IgD-negative memory B cell (primary cell): ENCODE measurements at regions not wholly inside any gene's neighbourhood (a gene's known extent, or its start where the extent isn't known, plus 50 kb on each side); places are given as distances from the start of the nearest gene placed in this dataset.

Experiments used
- H3K27ac Mint-ChIP-seq, 3 donors: one replicate each; pipeline ENCODE4 v1.8.0; 2020 to 2022; ENCODE audit warnings: mild to moderate bottlenecking in 3 of 3, mixed read lengths in 3 of 3, moderate library complexity in 1 of 3
- H3K27me3 Mint-ChIP-seq: one replicate; pipeline ENCODE4 v1.8.0; 2021; ENCODE audit warnings: mixed read lengths
- H3K36me3 Mint-ChIP-seq: one replicate; pipeline ENCODE4 v1.8.0; 2020; ENCODE audit warnings: mild to moderate bottlenecking, mixed read lengths
- H3K4me1 Mint-ChIP-seq, 3 donors: one replicate each; pipeline ENCODE4 v1.8.0; 2020 to 2022; ENCODE audit warnings: mixed read lengths in 3 of 3, mild to moderate bottlenecking in 1 of 3
- H3K4me3 Mint-ChIP-seq, 4 donors: one replicate each; pipeline ENCODE4 v1.8.0; 2020 to 2022; ENCODE audit warnings: mild to moderate bottlenecking in 4 of 4, mixed read lengths in 4 of 4, moderate library complexity in 3 of 4
- H3K9me3 Mint-ChIP-seq, 3 donors: one replicate each; pipeline ENCODE4 v1.8.0; 2020 to 2021; ENCODE audit warnings: mixed read lengths in 3 of 3, mild to moderate bottlenecking in 1 of 3

DNA sequence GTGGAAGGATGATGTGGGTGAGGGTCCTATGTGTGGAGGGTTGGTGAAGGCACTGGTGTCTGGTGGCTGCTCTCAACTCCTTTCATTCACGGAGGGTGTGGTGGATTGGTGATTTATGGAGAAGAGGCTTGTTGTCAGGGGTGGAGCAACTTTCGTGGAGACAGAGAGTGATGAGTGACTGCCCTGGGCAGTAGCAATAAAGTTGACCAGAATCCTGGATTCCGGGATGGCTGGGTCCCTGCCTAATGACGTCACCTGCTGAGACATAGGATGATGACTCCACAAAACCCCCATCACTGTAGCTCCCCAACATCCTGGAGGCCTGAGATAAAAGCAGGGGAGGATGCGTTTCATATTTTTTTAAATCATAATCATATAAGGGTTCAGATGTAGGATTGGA, 193.0 kb downstream of the ACKR3 start:
- H3K9me3 Mint-ChIP-seq = peaks cover 0 to 9% (median 7%) of the 10 kb centered on the region in 3 donors
- peaks cover 4% of the 10 kb centered on the region for H3K27me3 Mint-ChIP-seq
- H3K36me3 Mint-ChIP-seq = no peaks in the 10 kb centered on the region
- no peak overlapping the region for H3K27ac Mint-ChIP-seq
- H3K4me1 Mint-ChIP-seq = no peaks in the 10 kb centered on the region
- no peak overlapping the region for H3K4me3 Mint-ChIP-seq

DNA sequence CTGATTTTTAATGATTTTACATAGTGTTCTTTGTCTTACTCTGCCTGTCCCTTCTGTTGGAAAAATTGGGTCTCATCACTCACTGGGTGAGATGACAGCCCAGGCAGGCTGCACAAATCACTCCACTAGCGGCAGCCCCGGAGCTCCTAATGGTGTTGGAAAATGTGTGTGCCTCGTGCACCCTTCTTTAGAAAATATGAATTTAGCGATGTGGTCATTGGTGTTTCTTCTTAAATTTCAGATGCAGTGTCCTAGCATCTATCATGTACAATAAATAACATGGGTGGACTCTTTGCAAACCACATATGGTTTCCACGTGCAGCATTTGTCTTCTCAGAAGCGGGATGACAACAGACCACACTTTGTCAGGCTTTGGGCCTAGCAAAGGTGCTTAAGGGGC, 194.2 kb downstream of the ACKR3 start:
- no peak overlapping the region for H3K4me3 Mint-ChIP-seq
- H3K4me1 Mint-ChIP-seq = no peaks in the 10 kb centered on the region
- H3K27ac Mint-ChIP-seq = no peak overlapping the region
- H3K9me3 Mint-ChIP-seq = peaks cover 0 to 9% (median 7%) of the 10 kb centered on the region in 3 donors
- H3K27me3 Mint-ChIP-seq = peaks cover 2% of the 10 kb centered on the region
- H3K36me3 Mint-ChIP-seq = no peaks in the 10 kb centered on the region

DNA sequence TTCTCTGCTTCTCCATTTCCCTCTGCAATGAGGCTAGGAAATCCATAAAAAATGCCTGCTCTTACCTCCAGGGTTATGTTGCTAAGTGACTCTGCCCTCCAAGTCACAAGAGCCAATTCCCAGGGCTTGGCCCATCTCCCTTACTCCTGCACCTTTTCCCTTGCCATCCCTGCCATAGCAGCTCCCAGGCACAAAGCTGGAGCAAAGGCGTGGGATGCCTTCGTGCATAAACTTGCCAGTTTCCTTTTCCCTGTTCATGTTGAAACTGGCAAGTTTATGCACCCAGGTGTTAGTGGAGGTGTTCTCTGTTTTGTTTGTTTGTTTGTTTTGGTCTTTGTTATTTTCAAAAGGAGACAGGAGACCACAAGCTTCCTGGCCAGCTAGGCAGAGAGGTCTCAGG, 195.1 kb downstream of the ACKR3 start:
- Mint-ChIP-seq H3K4me3 (no peak overlapping the region), H3K36me3 (no peaks in the 10 kb centered on the region), H3K27ac (peak overlapping the region in 1 of 3 donors; percentile 76), H3K27me3 (peaks cover 5% of the 10 kb centered on the region), H3K9me3 (peaks cover 0 to 9% (median 7%) of the 10 kb centered on the region in 3 donors), H3K4me1 (no peaks in the 10 kb centered on the region)

DNA sequence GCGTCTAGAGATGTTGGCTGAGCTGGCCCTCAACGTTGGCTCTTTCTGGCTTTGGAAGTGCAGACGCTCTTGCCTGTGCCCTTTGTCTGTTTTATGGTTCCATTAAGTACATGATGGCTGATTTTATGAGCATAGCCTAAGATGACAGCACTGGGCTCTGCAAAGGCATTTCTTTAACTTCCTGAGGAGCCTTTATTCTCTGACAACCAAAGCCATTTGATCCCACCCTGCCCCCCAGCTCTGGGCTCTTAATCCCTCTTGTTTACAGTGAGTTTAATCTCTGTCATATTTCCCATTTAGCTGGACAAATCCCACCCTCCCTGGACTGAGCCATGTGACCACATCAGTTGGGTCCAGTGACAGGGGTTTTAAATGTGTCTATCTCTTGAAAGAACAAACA, 195.9 kb downstream of the ACKR3 start:
- H3K4me1 Mint-ChIP-seq = no peaks in the 10 kb centered on the region
- H3K9me3 Mint-ChIP-seq = peaks cover 0 to 7% (median 6%) of the 10 kb centered on the region in 3 donors
- H3K27ac Mint-ChIP-seq = no peak overlapping the region
- H3K4me3 Mint-ChIP-seq = peak overlapping the region in 1 of 4 donors; percentile 77
- no peaks in the 10 kb centered on the region for H3K36me3 Mint-ChIP-seq
- H3K27me3 Mint-ChIP-seq = peaks cover 4% of the 10 kb centered on the region

DNA sequence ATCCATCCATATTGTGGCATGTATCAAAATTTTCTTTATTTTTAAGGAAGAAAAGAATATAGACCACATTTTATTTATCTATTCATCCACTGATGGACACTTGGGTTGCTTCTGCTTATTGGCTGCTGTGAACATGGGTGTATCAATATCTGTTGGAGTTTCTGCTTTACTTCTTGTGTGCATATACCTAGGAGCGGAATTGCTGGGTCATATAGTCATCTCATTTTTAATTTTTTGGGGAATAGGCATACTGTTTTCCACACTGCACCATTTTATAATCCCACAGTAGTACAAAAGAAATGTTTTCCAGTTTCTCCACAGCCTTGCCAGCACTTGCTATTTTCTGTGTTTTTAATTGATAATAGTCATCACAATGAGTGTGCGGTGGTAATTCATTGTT, 197.2 kb downstream of the ACKR3 start:
- Mint-ChIP-seq H3K27ac (no peak overlapping the region), H3K36me3 (no peaks in the 10 kb centered on the region), H3K4me3 (no peak overlapping the region), H3K9me3 (peaks cover 0 to 7% (median 6%) of the 10 kb centered on the region in 3 donors), H3K27me3 (peaks cover 4% of the 10 kb centered on the region), H3K4me1 (no peaks in the 10 kb centered on the region)

DNA sequence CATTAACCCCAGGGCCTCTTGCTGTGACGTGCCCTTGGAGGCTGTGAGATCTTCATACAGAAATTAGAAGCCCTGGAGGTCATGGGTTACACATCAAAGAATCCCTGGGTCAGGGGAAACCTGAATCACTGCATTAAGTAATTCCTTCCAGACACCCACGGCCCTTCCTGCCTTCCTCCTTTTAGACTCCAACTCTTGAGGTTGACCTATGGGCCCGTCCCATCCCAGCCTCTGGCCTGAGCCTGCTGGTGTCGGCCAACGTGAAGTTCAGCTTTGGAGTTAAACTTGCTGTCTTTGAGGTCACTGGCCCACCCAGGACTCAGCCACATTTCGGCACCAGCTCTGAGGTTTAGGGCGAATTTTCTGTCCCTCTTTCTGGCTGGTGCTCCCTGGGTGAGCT, 198.3 kb downstream of the ACKR3 start:
- H3K4me1 Mint-ChIP-seq = no peaks in the 10 kb centered on the region
- peaks cover 6% of the 10 kb centered on the region for H3K27me3 Mint-ChIP-seq
- no peak overlapping the region for H3K27ac Mint-ChIP-seq
- H3K4me3 Mint-ChIP-seq = no peak overlapping the region
- H3K36me3 Mint-ChIP-seq = no peaks in the 10 kb centered on the region
- H3K9me3 Mint-ChIP-seq = peaks cover 0 to 7% (median 6%) of the 10 kb centered on the region in 3 donors

DNA sequence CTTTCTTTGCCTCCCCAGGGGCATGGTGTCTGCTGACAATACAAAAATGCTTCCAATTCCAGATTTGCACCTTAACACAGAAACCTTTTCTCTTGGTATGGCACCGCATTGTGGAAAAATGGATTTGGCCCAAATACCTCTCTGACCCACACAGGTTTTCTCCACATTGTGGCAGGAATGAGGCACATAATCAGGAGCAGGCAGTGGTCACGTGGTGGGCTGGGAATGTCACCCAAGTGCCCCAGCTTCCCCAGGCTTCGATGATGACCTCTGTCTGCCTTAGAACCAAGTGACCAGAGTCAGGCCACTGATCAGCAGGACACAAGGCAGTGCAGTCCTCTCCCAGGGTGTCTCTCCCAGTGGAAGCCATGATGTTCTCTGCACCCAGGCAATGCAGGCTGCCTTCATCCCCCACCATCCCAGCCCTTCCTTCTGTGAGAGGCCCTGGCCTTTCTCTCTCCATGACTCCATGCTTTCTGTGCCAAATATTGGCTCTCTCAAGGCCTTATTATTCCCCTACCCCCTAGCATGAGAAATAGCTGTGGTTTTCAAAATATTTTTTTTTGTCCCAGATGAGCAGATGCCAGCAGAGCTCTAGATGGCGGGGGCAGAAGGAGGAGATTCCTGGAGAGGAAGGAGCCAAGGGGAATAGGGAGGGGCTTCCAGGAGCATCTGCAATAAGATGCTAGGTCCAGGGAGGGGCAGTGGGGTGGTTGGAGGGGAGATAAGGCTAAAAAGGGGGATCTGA, 198.9 kb downstream of the ACKR3 start:
- H3K4me3 Mint-ChIP-seq = no peak overlapping the region
- H3K27ac Mint-ChIP-seq = no peak overlapping the region
- no peaks in the 10 kb centered on the region for H3K36me3 Mint-ChIP-seq
- no peaks in the 10 kb centered on the region for H3K4me1 Mint-ChIP-seq
- H3K27me3 Mint-ChIP-seq = peaks cover 6% of the 10 kb centered on the region
- peaks cover 0 to 7% (median 6%) of the 10 kb centered on the region in 3 donors for H3K9me3 Mint-ChIP-seq

DNA sequence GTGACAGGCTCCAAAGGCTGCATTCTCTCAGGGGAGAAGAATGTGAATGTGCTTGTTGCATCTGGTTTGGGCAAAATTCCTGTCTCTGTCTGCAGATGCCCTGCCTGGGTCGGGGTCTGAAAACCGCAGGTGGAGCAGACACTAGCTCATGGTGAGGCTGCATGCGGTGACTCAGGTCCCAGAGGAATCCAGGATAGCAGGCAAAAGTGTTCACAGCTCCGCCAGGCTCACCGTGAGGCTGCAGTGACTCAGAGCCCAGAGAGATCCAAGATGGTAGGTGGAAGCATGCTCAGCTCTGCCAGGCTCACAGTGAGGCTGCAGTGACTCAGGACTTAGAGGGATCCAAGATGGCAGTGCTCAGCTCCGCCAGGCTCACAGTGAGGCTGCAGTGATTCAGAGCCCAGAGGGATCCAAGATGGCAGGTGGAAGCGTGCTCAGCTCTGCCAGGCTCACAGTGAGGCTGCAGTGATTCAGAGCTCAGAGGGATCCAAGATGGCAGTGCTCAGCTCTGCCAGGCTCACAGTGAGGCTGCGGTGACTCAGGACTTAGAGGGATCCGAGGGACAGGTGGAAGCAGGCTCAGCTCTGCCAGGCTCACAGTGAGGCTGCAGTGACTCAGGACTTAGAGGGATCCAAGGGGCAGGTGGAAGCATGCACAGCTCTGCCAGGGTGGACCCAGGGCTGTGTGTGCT, 200.5 kb downstream of the ACKR3 start:
- Mint-ChIP-seq H3K4me3 (no peak overlapping the region), H3K9me3 (peaks cover 0 to 7% (median 6%) of the 10 kb centered on the region in 3 donors), H3K27ac (no peak overlapping the region), H3K4me1 (no peaks in the 10 kb centered on the region), H3K27me3 (peaks cover 6% of the 10 kb centered on the region), H3K36me3 (no peaks in the 10 kb centered on the region)

DNA sequence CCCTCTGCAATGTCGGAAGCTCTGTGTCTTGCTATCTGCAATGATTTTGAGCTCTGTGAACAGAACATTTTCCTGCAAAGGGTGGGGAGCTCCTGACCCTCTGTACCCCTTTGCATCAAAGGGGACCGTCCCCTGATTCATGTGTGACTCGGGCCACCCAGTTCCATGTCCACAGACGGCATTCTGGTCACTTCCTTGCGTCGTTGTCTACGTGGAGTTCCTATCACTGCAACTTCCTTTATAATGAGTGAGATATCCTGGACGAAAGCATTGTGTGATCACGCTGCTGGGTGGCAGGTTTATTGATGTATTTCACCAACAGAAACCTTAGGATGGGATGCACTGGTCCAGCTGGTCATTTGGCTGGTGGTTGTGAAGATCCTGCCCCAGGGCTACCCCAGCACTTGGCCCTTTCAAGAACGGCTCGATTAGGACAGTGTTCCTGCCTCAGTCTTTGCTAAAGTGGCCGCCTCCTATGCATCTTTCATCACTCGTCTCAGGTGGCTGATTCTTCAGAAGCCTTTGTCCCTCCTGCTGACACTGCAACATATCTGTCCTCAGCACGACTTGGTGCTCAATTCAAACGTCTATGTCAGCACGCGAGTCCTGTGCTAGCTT, 202.7 kb downstream of the ACKR3 start:
- H3K4me1 Mint-ChIP-seq = no peaks in the 10 kb centered on the region
- H3K27me3 Mint-ChIP-seq = peaks cover 7% of the 10 kb centered on the region
- no peak overlapping the region for H3K27ac Mint-ChIP-seq
- H3K9me3 Mint-ChIP-seq = peaks cover 0 to 1% (median 0%) of the 10 kb centered on the region in 3 donors
- no peak overlapping the region for H3K4me3 Mint-ChIP-seq
- H3K36me3 Mint-ChIP-seq = no peaks in the 10 kb centered on the region

DNA sequence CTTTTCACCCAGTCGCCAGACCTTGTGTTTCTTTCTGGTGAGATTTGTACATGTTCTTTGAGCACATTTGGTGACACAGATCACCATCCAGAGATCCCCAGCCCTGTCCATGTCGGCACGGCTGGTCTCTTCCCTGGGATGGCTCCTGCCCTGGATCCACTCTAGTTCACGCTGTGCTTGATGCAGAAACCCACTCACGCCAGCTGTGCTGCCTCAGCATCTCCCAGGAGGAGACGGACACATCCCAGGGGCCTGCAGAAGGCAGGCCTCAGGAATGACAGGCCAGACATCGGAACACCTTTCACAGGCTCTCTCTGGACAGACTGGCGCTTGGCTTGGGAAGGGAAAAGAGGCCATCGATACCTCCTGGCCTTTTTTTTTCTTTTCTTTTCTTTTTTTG, 203.6 kb downstream of the ACKR3 start:
- Mint-ChIP-seq H3K4me3 (no peak overlapping the region), H3K27me3 (peaks cover 7% of the 10 kb centered on the region), H3K4me1 (no peaks in the 10 kb centered on the region), H3K27ac (no peak overlapping the region), H3K36me3 (no peaks in the 10 kb centered on the region), H3K9me3 (peaks cover 0 to under 1% (median 0%) of the 10 kb centered on the region in 3 donors)

DNA sequence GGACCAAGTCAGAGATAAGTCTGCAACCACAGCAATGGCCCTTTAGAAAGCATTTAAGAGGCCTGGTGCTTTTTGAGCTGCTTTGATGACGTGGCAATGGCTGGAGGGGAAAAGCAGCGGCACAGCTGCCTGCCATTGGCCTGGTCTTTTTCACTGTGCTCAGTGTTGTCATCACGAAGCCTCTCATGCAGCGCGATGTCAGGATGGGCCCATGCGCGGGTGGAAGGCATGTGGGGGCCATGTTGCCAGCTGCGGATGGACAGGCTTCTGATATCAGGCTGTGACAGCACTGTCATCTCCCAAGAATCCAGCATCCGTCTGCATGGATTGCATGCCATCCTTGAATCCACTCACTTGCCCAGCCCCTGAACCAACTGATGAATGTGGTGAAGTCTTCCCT, 204.5 kb downstream of the ACKR3 start:
- H3K9me3 Mint-ChIP-seq = peaks cover 0 to 3% (median 0%) of the 10 kb centered on the region in 3 donors
- peaks cover 5% of the 10 kb centered on the region for H3K27me3 Mint-ChIP-seq
- H3K4me1 Mint-ChIP-seq = no peaks in the 10 kb centered on the region
- no peak overlapping the region for H3K27ac Mint-ChIP-seq
- no peak overlapping the region for H3K4me3 Mint-ChIP-seq
- H3K36me3 Mint-ChIP-seq = no peaks in the 10 kb centered on the region

DNA sequence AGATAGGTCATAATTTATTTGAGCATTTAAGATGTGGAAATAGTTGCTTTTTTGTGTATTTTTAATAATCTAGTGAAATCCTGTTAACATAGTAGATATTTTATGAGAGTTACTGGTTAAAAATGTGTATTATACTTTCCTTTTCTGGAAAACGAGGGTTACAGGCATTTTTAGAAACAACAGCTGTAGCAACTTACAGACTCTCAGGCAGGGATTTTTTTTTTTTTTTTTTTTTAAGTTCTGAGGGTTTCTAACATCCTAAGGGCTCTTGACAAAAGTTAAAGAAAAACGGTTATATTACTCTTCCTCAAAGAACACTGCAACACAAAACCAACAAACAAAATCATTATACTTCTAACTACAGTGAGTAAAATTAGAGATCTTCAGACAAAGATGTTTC, 205.9 kb downstream of the ACKR3 start:
- no peak overlapping the region for H3K27ac Mint-ChIP-seq
- H3K27me3 Mint-ChIP-seq = peaks cover 3% of the 10 kb centered on the region
- peaks cover 0 to 3% (median 0%) of the 10 kb centered on the region in 3 donors for H3K9me3 Mint-ChIP-seq
- H3K4me1 Mint-ChIP-seq = no peaks in the 10 kb centered on the region
- peaks cover 4% of the 10 kb centered on the region for H3K36me3 Mint-ChIP-seq
- H3K4me3 Mint-ChIP-seq = no peak overlapping the region

DNA sequence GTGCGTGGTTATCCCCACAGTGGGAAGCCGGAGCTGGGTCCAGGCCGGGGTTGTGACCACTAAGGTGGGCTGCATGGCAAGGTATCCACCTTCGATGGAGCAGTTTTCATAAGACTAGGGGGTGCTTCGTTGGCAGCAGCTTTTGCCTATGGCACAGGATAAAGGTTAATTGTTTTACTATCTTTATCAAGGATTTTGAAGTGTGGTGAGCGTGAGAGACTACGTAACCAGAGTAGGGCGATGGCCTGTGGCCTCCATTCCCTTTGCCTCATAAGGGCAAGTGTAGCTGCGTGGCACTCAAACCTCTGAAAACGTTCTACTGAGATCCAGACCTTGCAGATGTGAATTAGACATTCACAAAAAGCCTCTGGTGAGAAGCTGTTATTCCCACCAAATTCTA, 206.6 kb downstream of the ACKR3 start:
- Mint-ChIP-seq H3K27ac (no peak overlapping the region), H3K4me3 (no peak overlapping the region), H3K36me3 (peaks cover 4% of the 10 kb centered on the region), H3K9me3 (peaks cover 0 to 3% (median 0%) of the 10 kb centered on the region in 3 donors), H3K27me3 (peaks cover 3% of the 10 kb centered on the region), H3K4me1 (no peaks in the 10 kb centered on the region)

DNA sequence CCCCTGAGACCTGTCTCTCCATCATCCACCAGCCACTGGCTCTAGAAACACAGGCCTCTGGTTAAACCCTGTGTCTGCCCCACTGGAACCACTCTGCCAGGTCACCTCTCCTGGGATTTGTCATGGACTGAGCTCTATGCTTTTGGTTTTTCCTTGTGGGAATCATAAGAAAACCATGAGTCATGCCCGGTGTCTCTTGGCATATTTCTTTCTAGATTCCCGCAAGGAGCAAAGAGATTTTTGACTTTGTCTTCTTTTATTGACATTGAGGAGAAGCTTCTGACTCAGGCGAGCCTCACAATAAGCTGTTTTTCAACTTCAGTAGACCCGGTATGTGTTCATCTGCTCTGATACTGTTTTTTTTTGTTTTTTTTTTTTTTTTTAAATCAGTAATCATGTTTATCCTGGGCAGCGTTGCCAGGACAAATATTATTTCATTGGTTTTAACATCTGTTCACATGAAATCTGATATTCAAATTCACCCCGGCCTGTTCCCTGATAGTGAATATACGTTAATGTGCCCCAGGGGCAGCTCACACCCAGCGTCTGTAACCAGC, 207.1 kb downstream of the ACKR3 start:
- peaks cover 0 to 3% (median 0%) of the 10 kb centered on the region in 3 donors for H3K9me3 Mint-ChIP-seq
- H3K36me3 Mint-ChIP-seq = peaks cover 4% of the 10 kb centered on the region
- no peaks in the 10 kb centered on the region for H3K4me1 Mint-ChIP-seq
- no peak overlapping the region for H3K4me3 Mint-ChIP-seq
- H3K27me3 Mint-ChIP-seq = peaks cover 3% of the 10 kb centered on the region
- H3K27ac Mint-ChIP-seq = no peak overlapping the region

DNA sequence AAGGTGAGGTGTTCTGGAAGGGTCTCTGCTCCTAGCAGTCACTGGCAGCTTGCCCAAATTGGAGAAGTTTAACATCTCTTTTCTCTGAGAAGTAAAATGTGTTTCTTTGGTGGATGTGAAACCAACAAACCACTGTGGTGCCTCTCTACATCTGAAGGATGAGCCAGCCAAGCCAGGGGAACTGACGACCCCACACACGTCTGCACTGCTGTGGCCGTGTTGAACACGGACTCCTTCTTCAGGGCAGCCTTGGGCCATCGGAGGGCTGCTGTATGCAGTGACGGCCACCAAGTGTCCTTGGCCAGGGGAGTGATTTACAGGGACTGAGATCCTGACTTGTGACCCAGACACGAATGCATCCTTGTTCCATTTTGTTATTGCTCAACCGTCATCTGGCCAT, 207.8 kb downstream of the ACKR3 start:
- Mint-ChIP-seq H3K9me3 (peaks cover 0 to 3% (median 0%) of the 10 kb centered on the region in 3 donors), H3K27me3 (peaks cover 1% of the 10 kb centered on the region), H3K4me3 (no peak overlapping the region), H3K36me3 (peaks cover 4% of the 10 kb centered on the region), H3K4me1 (no peaks in the 10 kb centered on the region), H3K27ac (no peak overlapping the region)
